Ascending aorta (tissue), 2 donors: ENCODE measurements at regions not wholly inside any gene's neighbourhood (a gene's known extent, or its start where the extent isn't known, plus 50 kb on each side); places are given as distances from the start of the nearest gene placed in this dataset.

Experiments used
- DNase-seq, 2 donors: peaks; one replicate each; pipeline ENCODE4 v3.0.0-alpha.2; 2019; ENCODE audit warnings: low spot score in 2 of 2
- H3K27ac ChIP-seq, 2 donors: fragments of 200-600 bp; sonication (generic); one replicate each; pipeline ENCODE4 v1.5.1; 2016 to 2017; ENCODE audit warnings: mild to moderate bottlenecking in 1 of 2
- H3K27me3 ChIP-seq: fragments of 200-600 bp; sonication (generic); one replicate; pipeline ENCODE4 v1.5.1; 2017
- H3K36me3 ChIP-seq, 2 donors: fragments of 200-600 bp; sonication (generic); one replicate each; pipeline ENCODE4 v1.5.1; 2016
- H3K4me1 ChIP-seq, 2 donors: fragments of 200-600 bp; sonication (generic); one replicate each; pipeline ENCODE4 v1.5.1; 2016 to 2017; ENCODE audit warnings: mild to moderate bottlenecking in 1 of 2
- H3K4me3 ChIP-seq, 2 donors: fragments of 200-600 bp; sonication (generic); one replicate each; pipeline ENCODE4 v1.5.1; 2016 to 2017; ENCODE audit warnings: mild to moderate bottlenecking in 1 of 2
- H3K9me3 ChIP-seq, 2 donors: fragments of 200-600 bp; sonication (generic); one replicate each; pipeline ENCODE4 v1.5.1; 2016
- intact Hi-C: fragments of 100-400 bp; cut with DNase I; formaldehyde crosslinking; loops from one replicate; pipeline ENCODE4 v1.15.1; 2023
- TF ChIP-seq, protein P1 (sequence below), 3 experiments: fragments of 200-600 bp in 2 of 3; fragments of 450-650 bp in 1 of 3; sonication (generic) in 2 of 3; IDR thresholded peaks; one replicate each; pipeline ENCODE4 v1.5.1; 2016 to 2019; ENCODE audit warnings: antibody characterized with exemption in 3 of 3, mild to moderate bottlenecking in 1 of 3, moderate library complexity in 1 of 3

DNA sequence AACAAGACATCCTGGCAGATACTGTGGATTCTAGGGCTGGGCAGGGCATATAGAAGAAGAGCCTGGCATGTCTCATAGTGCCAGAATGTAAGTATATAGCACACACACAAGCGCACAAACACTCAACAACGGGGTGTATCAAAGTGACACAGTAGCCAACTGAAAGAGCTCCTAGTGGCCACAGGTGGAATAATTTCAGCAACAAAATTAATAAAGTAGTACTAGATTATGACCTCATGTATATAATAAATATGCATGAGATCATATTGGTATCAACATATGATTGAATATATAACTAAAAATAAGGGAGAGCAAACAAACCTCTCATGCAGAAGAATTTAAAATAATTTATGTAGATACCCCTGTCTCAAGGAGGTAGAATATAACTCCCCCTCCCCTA, 72.4 kb upstream of the CXCL12 start:
- H3K27me3 ChIP-seq: no peaks in the 10 kb centered on the region
- H3K9me3 ChIP-seq: no peaks in the 10 kb centered on the region
- intact Hi-C loops: no loop called here
- TF ChIP-seq, protein P1, sequence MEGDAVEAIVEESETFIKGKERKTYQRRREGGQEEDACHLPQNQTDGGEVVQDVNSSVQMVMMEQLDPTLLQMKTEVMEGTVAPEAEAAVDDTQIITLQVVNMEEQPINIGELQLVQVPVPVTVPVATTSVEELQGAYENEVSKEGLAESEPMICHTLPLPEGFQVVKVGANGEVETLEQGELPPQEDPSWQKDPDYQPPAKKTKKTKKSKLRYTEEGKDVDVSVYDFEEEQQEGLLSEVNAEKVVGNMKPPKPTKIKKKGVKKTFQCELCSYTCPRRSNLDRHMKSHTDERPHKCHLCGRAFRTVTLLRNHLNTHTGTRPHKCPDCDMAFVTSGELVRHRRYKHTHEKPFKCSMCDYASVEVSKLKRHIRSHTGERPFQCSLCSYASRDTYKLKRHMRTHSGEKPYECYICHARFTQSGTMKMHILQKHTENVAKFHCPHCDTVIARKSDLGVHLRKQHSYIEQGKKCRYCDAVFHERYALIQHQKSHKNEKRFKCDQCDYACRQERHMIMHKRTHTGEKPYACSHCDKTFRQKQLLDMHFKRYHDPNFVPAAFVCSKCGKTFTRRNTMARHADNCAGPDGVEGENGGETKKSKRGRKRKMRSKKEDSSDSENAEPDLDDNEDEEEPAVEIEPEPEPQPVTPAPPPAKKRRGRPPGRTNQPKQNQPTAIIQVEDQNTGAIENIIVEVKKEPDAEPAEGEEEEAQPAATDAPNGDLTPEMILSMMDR (IDR thresholded peaks at IDR 0.05): no peak
- H3K4me3 ChIP-seq: no peak overlapping the region
- no peak overlapping the region for H3K27ac ChIP-seq
- no peaks in the 10 kb centered on the region for H3K4me1 ChIP-seq
- no peaks in the 10 kb centered on the region for H3K36me3 ChIP-seq
- no peak for DNase-seq

DNA sequence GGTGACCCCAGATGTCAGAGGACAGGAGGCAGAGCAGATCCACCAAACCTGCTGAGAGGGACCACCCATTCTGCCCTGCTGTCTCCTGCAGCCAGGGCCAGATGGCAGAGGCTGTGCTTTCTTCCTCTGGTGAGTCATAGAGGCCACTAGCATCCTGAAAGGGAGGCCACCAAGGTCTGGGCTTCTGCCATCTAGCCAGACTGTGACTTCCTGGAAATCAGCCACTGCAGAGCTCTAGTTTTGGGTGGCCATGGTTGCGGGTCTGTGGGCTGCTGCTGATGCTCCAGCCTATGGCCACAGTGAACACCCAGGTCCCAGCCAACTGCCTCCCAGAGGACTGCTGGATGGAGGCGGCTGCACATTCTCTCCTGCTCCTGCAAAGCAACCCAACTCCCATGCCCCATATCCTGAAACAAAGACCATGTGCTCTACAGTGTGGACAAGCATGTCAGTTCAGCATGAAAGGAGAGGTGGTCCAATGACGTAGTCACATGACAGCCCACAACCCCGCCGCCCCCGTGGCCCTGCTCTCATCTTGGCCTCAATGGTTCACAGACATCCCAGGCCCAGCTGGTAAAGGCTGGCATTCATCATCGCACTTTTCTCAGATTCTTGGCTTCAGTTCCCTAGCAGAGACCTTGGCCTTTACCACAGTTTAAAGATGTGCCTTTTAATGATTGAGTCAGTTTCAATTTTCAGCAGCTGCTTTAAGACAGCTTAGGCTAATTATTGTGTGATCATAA, 73.9 kb upstream of the CXCL12 start:
- Histone ChIP-seq H3K36me3 (no peaks in the 10 kb centered on the region), H3K27me3 (no peaks in the 10 kb centered on the region), H3K4me3 (no peak overlapping the region), H3K4me1 (no peaks in the 10 kb centered on the region), H3K27ac (no peak overlapping the region), H3K9me3 (no peaks in the 10 kb centered on the region)
- intact Hi-C loops: no loop called here
- DNase-seq: no peak
- TF ChIP-seq, protein P1 (IDR thresholded peaks at IDR 0.05): no peak

DNA sequence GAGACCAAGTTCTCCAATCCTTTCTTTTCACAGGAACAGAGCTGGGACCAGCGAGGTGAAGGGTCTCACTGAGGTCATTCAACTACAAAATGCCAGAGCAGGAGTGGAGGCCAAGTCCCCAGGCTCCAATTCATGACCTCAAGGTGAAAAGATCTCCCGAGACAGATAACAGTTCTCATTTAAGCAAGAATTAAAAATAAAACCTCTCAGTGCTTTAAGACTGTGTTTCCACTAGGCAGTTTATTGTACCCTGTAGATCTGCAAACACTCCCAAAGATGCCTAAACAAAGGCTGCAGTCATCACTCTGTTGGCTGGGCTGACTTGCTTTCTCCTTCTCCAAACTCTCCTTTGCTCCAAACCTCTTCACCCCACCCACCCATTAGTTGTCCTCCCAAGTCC, 74.8 kb upstream of the CXCL12 start:
- H3K27me3 ChIP-seq: no peaks in the 10 kb centered on the region
- H3K4me1 ChIP-seq: no peaks in the 10 kb centered on the region
- intact Hi-C loops: no loop called here
- H3K27ac ChIP-seq: no peak overlapping the region
- H3K36me3 ChIP-seq: no peaks in the 10 kb centered on the region
- no peak for DNase-seq
- no peak overlapping the region for H3K4me3 ChIP-seq
- no peaks in the 10 kb centered on the region for H3K9me3 ChIP-seq
- TF ChIP-seq, protein P1 (IDR thresholded peaks at IDR 0.05): no peak

DNA sequence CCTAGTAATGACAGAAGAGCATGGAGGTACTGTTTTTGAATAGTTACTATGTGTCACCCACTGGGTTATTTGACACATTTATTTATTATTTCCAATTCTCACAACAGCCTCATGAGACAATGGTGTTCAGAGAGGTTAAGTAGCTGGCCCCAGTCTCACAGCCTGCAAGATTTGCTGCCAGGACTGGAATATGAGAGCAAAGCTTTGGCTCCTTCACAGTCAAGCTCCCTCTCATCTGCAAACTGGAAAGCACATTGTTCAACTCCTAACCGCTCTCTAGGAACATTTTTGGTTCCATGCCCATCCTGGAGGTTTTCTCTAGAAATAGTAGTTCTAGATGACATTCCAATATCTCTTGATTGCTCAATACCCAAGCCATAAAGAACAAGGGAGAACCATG, 75.5 kb upstream of the CXCL12 start:
- TF ChIP-seq, protein P1 (IDR thresholded peaks at IDR 0.05): no peak
- H3K36me3 ChIP-seq: no peaks in the 10 kb centered on the region
- intact Hi-C loops: no loop called here
- no peak for DNase-seq
- no peak overlapping the region for H3K4me3 ChIP-seq
- no peaks in the 10 kb centered on the region for H3K27me3 ChIP-seq
- H3K9me3 ChIP-seq: no peaks in the 10 kb centered on the region
- H3K27ac ChIP-seq: no peak overlapping the region
- H3K4me1 ChIP-seq: no peaks in the 10 kb centered on the region

DNA sequence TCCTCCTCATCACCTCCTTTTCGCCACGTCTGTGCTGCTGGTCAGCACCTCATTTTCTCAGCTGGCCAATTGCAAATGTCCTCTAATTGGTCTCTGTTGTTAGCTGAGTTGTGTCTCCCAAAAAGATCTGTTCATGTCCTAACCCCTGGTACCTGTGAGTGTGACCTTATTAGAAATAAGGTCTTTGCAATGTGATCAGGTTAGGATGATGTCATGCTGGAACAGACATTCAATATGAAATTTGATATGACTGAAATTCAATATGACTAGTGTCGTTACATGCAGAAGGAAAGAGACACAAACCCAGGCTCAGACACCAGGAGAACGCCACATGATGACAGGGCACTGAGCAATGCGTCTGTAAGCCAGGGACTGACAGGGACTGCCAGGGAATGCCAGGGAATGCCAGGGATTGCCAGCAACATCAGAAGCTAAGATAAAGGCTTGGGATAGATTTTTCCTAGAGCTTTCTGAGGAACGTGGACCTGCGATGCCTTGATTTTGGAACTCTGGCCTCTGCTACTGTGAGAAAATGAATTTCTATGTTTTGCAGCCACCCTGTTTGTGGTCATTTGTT, 77.5 kb upstream of the CXCL12 start:
- Histone ChIP-seq H3K9me3 (no peaks in the 10 kb centered on the region), H3K36me3 (no peaks in the 10 kb centered on the region), H3K4me1 (no peaks in the 10 kb centered on the region), H3K27ac (no peak overlapping the region), H3K4me3 (no peak overlapping the region), H3K27me3 (no peaks in the 10 kb centered on the region)
- intact Hi-C loops: no loop called here
- DNase-seq: no peak
- TF ChIP-seq, protein P1 (IDR thresholded peaks at IDR 0.05): no peak
